Fibroblast of skin of left biceps (primary cell): ENCODE measurements at regions not wholly inside any gene's neighbourhood (a gene's known extent, or its start where the extent isn't known, plus 50 kb on each side); places are given as distances from the start of the nearest gene placed in this dataset.

ENCODE experiments used
- DNase-seq, 2 experiments: peaks; one replicate each; pipeline ENCODE4 v3.0.0-alpha.2; 2013; ENCODE audit warnings: low read depth in 2 of 2

GRCh38 chr5:52497133-52497693, 290.5 kb upstream of the ITGA1 start:
- no peak for DNase-seq

DNA sequence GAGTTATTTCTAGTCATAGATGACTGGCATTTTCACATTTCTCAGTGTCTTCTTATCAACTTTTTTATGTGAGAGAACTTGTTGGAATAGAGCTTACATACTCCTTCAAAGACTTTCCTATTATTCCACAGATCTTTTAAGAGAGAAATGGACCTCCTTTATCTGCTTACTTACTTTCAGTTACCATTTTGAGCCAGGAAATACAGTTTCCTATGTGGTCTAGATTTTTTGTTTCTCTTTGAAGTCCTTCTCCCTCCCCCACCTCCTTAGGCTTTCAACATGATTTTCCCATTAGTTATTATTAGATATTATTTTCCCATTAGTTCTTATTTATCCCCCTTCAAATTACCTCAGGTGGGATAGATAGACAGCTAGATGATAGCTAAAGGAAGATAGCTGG, 289.1 kb upstream of the ITGA1 start:
- no peak for DNase-seq

GRCh38 chr5:52502460-52502999, 285.2 kb upstream of the ITGA1 start:
- DNase-seq: no peak

DNA sequence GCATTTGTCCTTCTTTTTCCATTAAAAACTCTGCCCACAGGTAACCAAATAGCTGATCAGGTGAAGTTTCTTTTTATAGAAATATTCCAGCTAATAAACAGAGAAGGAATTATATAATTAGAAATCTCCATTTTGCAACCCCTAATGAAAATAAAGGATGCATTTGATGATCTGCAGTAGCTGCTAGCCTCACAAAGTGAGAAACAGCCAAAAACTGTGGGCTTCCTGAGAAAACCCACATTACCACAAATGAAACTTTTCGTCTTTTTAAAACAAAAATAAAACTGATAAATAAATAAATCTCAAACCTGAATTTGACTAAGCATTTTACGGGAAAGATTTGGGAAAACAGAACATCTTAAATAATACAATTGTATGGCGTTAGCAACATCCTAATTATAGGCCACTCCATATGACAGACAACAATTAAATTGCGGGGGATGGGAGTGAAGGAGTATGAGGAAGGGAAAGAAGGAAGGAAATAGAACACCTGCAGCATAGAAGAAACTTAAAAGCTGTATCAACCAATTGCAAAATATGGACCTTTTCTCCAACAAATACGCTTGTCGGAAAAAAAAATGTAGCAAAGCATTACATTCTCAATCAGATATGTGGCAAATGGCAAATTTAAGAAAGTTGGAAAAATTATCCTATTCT, 283.0 kb upstream of the ITGA1 start:
- DNase-seq: no peak

GRCh38 chr5:52517667-52518066, 270.0 kb upstream of the ITGA1 start:
- no peak for DNase-seq

DNA sequence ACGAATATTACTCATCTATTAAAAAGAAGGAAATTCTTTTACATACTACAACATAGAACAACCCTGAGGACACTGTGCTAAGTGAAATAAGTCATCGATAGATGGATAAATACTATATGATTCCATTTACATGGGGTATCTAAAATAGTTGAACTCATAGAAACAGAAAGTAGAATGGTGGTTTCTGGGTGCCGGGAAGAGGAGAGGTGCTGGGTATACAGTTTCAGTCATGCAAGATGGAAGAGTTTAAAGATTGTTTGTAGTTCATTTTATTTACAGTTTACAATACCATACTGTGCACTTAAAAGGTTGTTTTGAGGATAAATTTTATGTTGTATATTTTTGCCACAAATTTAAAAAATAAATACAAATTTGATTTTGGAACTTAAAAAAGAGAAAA, 267.5 kb upstream of the ITGA1 start:
- no peak for DNase-seq

GRCh38 chr5:52521236-52521635, 266.5 kb upstream of the ITGA1 start:
- DNase-seq: no peak

GRCh38 chr5:52523701-52524100, 264.0 kb upstream of the ITGA1 start:
- no peak for DNase-seq

- DNase-seq: no peak
Measured at GRCh38 chr5:52531105-52531504, 256.6 kb upstream of the ITGA1 start.

DNA sequence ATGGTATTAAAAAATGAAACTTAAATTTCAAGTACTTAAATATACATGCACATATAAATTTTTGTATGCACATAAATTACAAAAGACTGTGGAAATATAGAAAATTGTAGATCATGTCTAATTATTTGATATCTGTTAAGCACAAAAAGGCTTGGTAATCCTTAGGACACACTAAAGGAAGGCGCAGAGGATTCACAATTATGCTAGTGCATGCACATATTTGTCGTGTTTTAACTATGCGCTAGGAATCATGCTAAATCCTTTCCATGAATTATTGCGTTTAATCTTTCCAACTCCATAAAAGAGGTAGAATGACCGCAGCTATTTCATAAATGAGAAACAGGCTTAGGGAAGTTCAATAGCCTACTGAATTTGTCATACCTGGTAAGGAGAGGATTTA, 244.1 kb upstream of the ITGA1 start:
- DNase-seq: no peak

DNA sequence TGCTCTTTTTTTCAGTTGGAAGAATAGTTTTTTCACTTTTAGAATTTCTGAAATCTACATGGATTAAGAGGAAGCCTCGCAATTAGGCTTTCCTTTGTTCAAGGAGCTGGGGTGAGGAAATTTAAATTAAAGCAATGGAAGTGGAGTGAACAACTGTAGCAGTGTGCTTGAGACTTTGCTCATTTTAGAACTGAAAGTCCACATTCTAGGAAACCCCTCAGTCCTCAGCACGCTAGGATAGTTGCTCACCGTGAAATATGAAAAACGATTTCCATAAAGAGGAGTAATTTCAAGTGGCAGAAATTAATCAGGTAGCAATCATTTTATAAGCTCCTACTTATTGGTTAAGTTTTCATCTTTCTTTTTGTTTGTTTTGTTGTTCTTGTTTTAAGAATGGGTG, 243.0 kb upstream of the ITGA1 start:
- DNase-seq: no peak

- DNase-seq: no peak
Measured at GRCh38 chr5:52554293-52554692, 233.4 kb upstream of the ITGA1 start.

DNA sequence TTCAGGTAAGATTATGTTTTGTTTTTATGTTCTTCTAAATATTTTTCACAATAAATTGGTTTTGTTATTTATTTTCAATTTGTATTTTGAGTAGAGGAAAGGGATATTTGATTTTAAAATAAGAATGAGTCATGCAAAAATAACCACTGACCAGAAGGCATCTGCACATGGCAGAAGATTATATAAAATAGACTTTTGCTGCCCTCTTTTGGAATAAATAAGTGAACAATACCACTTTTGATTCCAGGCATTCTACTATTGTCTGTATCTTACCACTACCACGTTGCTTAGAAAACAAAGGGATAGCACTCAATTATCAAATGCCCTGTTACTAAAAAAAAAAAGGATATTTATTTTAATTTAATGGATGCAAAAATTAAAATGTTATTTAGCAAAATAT, 227.3 kb upstream of the ITGA1 start:
- DNase-seq: no peak

DNA sequence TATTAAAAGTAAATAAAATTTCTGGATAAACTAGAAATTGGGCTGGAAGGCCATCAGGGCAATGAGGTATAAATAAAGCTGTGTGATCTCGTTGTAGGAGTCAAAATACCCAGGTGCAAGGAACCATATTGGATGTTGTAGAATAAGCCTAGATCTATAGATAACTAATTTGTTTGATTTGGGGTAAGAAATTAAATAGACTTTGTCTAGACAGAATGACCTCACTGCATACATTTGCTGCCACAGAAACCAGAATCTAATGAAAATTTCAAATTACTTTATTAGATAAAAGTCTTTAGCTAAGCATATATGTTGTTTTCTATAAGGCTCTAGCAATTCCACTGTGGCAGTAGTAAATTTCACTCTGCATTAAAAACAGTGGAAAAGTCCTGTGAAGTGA, 225.2 kb upstream of the ITGA1 start:
- no peak for DNase-seq

DNA sequence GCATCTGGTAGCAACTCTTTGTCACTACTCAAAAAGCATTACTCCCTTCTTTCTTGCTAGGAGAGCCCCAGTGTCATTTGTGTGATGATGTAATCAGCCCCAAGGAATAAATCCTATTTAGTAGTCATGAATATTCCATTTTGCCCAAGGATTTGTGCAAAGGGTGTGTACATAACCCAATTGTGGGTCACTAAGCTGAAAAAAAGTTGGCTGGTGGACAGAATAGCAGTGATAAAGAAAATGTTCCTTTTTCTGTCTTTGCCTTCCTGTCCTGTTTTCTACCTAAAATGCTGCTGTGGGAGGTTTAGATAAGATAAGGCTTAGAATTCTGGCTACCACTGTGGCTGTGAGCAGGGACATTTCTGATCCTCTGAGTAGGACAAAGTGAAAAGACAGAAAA, 223.1 kb upstream of the ITGA1 start:
- DNase-seq: no peak

DNA sequence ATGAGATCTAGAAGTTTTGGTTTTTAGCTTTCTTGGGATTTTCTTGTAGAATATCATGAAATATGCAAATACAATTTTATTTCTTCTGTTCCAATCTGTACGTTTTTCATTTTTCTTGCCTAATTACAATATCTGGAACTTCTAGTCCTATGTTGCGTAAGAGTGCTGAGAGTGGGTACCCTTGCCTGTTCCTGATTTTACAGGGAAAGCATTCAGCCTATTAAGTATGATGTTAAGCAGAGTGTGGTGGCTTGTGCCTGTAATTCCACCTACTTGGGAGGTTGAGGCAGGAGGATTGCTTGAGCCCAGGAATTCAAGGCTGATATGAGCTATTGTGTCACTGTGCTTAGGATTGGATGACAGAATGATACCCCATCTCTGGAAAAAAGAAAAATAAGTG, 210.2 kb upstream of the ITGA1 start:
- no peak for DNase-seq

DNA sequence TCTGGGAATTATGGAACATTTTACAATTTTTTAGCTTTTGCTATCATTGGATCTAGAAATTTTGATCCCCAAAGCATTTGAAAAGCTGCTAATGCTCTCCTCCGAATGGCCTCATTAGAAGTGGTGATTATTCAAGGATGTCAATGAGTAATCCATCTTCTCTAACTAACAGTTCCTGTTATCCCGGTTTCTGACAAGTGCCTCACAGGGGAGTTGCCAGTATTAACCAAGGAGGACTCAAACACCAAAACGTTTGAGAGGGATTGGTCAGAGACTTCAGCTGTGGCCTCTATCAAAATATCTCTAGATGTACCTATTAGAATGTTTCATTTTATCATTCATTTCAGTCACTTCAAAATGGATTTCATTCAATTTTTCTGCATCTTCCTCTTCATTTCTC, 208.3 kb upstream of the ITGA1 start:
- no peak for DNase-seq

GRCh38 chr5:52580921-52581320, 206.8 kb upstream of the ITGA1 start:
- DNase-seq: no peak

GRCh38 chr5:52582313-52582712, 205.4 kb upstream of the ITGA1 start:
- no peak for DNase-seq

DNA sequence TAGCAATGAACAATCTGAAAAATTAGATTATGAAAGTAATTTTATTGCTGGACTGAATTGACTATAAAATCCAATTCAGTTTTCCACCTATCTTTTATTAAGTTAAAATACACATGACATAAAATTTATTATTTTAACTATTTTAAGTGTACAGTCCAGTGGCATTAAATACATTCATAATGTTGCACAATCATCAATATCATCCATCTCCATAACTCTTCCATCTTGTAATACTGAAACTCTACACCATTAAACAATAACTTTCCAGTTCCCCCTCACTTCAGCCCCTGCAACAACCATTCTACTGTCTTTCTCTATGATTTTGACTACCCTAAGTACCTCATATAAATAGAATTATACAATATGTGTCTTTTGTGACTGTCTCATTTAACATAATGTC, 200.6 kb upstream of the ITGA1 start:
- DNase-seq: no peak

- DNase-seq: no peak
Measured at GRCh38 chr5:52597625-52598024, 190.1 kb upstream of the ITGA1 start.

- no peak for DNase-seq
Measured at GRCh38 chr5:52598968-52599367, 188.7 kb upstream of the ITGA1 start.

- no peak for DNase-seq
Measured at GRCh38 chr5:52603778-52604554, 183.8 kb upstream of the ITGA1 start.
